PC-3 (cell line): ENCODE measurements at regions not wholly inside any gene's neighbourhood (a gene's known extent, or its start where the extent isn't known, plus 50 kb on each side); places are given as distances from the start of the nearest gene placed in this dataset.

Experiments used
- ATAC-seq: fragments of 200-7000 bp; cut with Tn5 transposase; 2 replicates; pipeline ENCODE4 v1.9.1; 2020; ENCODE audit warnings: mild to moderate bottlenecking, moderate library complexity
- BruUV-seq: library from RNA; stranded (reverse); fragments of 400-500 nt; replicated peaks from 2 replicates; lab custom pipeline; 2021; lab: Mats Ljungman, UMichigan
- CTCF ChIA-PET: fragments of 300-600 bp; sonication (Branson Sonifier 250); formaldehyde crosslinking; loops from one replicate; lab custom pipeline; 2022; ENCODE audit warnings: antibody characterized with exemption; lab: Charles Lee
- POLR2A ChIA-PET: fragments of 300-600 bp; sonication (Branson Sonifier 250); formaldehyde crosslinking; loops from one replicate; lab custom pipeline; 2022; ENCODE audit warnings: antibody characterized with exemption; ENCODE audit not compliant: unreplicated experiment; lab: Charles Lee
- DNase-seq: peaks from one replicate; pipeline ENCODE4 v3.0.0-alpha.2; 2015
- H2AFZ ChIP-seq: fragments of 300-600 bp; sonication (generic); 2 replicates; pipeline ENCODE4 v1.6.0; 2016; ENCODE audit warnings: antibody characterized with exemption, low read length
- H3F3A ChIP-seq: fragments of 300-600 bp; sonication (generic); one replicate; pipeline ENCODE4 v1.6.0; 2017; ENCODE audit warnings: antibody characterized with exemption, low read length, control low read depth, mild to moderate bottlenecking; ENCODE audit not compliant: unreplicated experiment
- H3K27ac ChIP-seq: fragments of 300-600 bp; sonication (generic); 2 replicates; pipeline ENCODE4 v1.5.1; 2016; ENCODE audit warnings: mild to moderate bottlenecking, low read length
- H3K27me3 ChIP-seq: fragments of 300-600 bp; sonication (generic); 2 replicates; pipeline ENCODE4 v1.6.1; 2016; ENCODE audit warnings: low read length, mixed read lengths
- H3K36me3 ChIP-seq: fragments of 300-600 bp; sonication (generic); 2 replicates; pipeline ENCODE4 v1.6.1; 2016; ENCODE audit warnings: low read depth, mixed run types, low read length, mixed read lengths
- H3K4me1 ChIP-seq: fragments of 300-600 bp; sonication (generic); 2 replicates; pipeline ENCODE4 v1.5.1; 2016; ENCODE audit warnings: low read length; ENCODE audit not compliant: insufficient read depth
- H3K4me2 ChIP-seq: fragments of 300-600 bp; sonication (generic); 2 replicates; pipeline ENCODE4 v1.6.0; 2016; ENCODE audit warnings: low read length
- H3K4me3 ChIP-seq: fragments of 300-600 bp; sonication (generic); 2 replicates; pipeline ENCODE4 v1.5.1; 2016; ENCODE audit warnings: mild to moderate bottlenecking, low read length, mixed read lengths
- H3K79me2 ChIP-seq: fragments of 300-600 bp; sonication (generic); 2 replicates; pipeline ENCODE4 v1.6.1; 2017; ENCODE audit warnings: low read length, mixed read lengths
- H3K9ac ChIP-seq: fragments of 300-600 bp; sonication (generic); 2 replicates; pipeline ENCODE4 v1.6.0; 2016; ENCODE audit warnings: mild to moderate bottlenecking, low read length
- H3K9me2 ChIP-seq: fragments of 300-600 bp; sonication (generic); replicated peaks from 2 replicates; pipeline ENCODE4 v1.6.1; 2016; ENCODE audit warnings: mixed run types, low read length, mixed read lengths
- H3K9me3 ChIP-seq: fragments of 300-600 bp; sonication (generic); 2 replicates; pipeline ENCODE4 v1.6.1; 2016; ENCODE audit warnings: low read length, mixed read lengths
- H4K20me1 ChIP-seq: fragments of 300-600 bp; sonication (generic); 2 replicates; pipeline ENCODE4 v1.6.1; 2016; ENCODE audit warnings: low read length, mixed read lengths
- CTCF ChIP-seq: fragments of 300-600 bp; sonication (generic); conservative IDR thresholded peaks from 2 replicates; pipeline ENCODE4 v1.5.1; 2017; ENCODE audit warnings: antibody characterized with exemption, low read depth, mild to moderate bottlenecking, low read length
- EZH2 ChIP-seq: fragments of 300-600 bp; sonication (generic); IDR thresholded peaks from one replicate; pipeline ENCODE4 v1.6.1; 2017; ENCODE audit warnings: antibody characterized with exemption, mild to moderate bottlenecking, low read length; ENCODE audit not compliant: unreplicated experiment
- EZH2phosphoT487 ChIP-seq: fragments of 300-600 bp; sonication (generic); IDR thresholded peaks from 2 replicates; pipeline ENCODE4 v1.6.1; 2018; ENCODE audit warnings: mild to moderate bottlenecking, antibody characterized with exemption, low read length, borderline replicate concordance
- intact Hi-C: fragments of 100-400 bp; cut with micrococcal nuclease; formaldehyde crosslinking; loops from 2 replicates; pipeline ENCODE4 v1.9.0; 2023

GRCh38 chrX:40834225-40834624 is 98.9 kb upstream of the MED14 start:
- no peak overlapping the region for H2AFZ ChIP-seq
- H3F3A ChIP-seq: no peaks in the 10 kb centered on the region
- no peaks in the 10 kb centered on the region for H3K79me2 ChIP-seq
- no peaks in the 10 kb centered on the region for H3K4me1 ChIP-seq
- H3K4me2 ChIP-seq: no peak overlapping the region
- H3K9ac ChIP-seq: no peak overlapping the region
- ATAC-seq (no peak), DNase-seq (no peak)
- no peaks in the 10 kb centered on the region for H3K9me2 ChIP-seq
- intact Hi-C loops: no loop called here
- H3K27ac ChIP-seq: no peak overlapping the region
- no TSS peak for BruUV-seq
- no peak overlapping the region for H3K4me3 ChIP-seq
- TF ChIP-seq CTCF: no peak
- no peak for TF ChIP-seq EZH2phosphoT487
- no peak for TF ChIP-seq EZH2
- no peaks in the 10 kb centered on the region for H4K20me1 ChIP-seq
- CTCF ChIA-PET: no interaction called here
- POLR2A ChIA-PET: no interaction called here
- no peaks in the 10 kb centered on the region for H3K9me3 ChIP-seq
- H3K36me3 ChIP-seq: no peaks in the 10 kb centered on the region
- no peaks in the 10 kb centered on the region for H3K27me3 ChIP-seq

- Histone ChIP-seq H3K9me3 (no peaks in the 10 kb centered on the region), H3K4me1 (no peaks in the 10 kb centered on the region), H3K9me2 (no peaks in the 10 kb centered on the region), H3F3A (no peaks in the 10 kb centered on the region), H3K27me3 (no peaks in the 10 kb centered on the region), H4K20me1 (no peaks in the 10 kb centered on the region), H3K27ac (no peak overlapping the region), H3K36me3 (no peaks in the 10 kb centered on the region), H3K4me2 (no peak overlapping the region), H3K79me2 (no peaks in the 10 kb centered on the region), H3K4me3 (no peak overlapping the region), H2AFZ (no peak overlapping the region), H3K9ac (no peak overlapping the region)
- intact Hi-C loops: no loop called here
- CTCF ChIA-PET: no interaction called here
- no peak for ATAC-seq
- no TSS peak for BruUV-seq
- POLR2A ChIA-PET: no interaction called here
- TF ChIP-seq EZH2: no peak
- no peak for TF ChIP-seq CTCF
- no peak for TF ChIP-seq EZH2phosphoT487
- no peak for DNase-seq
Measured at GRCh38 chrX:40835526-40835925, 100.2 kb upstream of the MED14 start.

GRCh38 chrX:40843643-40844042 is 108.3 kb upstream of the MED14 start:
- ChIA-PET POLR2A (no interaction called here), CTCF (no interaction called here)
- ATAC-seq: no peak
- no peaks in the 10 kb centered on the region for H3K27me3 ChIP-seq
- DNase-seq: peak; percentile 48
- H2AFZ ChIP-seq: no peak overlapping the region
- no peaks in the 10 kb centered on the region for H3K79me2 ChIP-seq
- H3K4me2 ChIP-seq: no peak overlapping the region
- no peak overlapping the region for H3K9ac ChIP-seq
- no peaks in the 10 kb centered on the region for H3F3A ChIP-seq
- H3K27ac ChIP-seq: no peak overlapping the region
- no peaks in the 10 kb centered on the region for H3K36me3 ChIP-seq
- TF ChIP-seq EZH2phosphoT487 (no peak), EZH2 (no peak), CTCF (no peak)
- no peaks in the 10 kb centered on the region for H3K9me2 ChIP-seq
- no peaks in the 10 kb centered on the region for H3K4me1 ChIP-seq
- H3K9me3 ChIP-seq: no peaks in the 10 kb centered on the region
- H3K4me3 ChIP-seq: no peak overlapping the region
- no peaks in the 10 kb centered on the region for H4K20me1 ChIP-seq
- no TSS peak for BruUV-seq
- intact Hi-C loops: no loop called here
